ENCODE measurements at regions not wholly inside any gene's neighbourhood (a gene's known extent, or its start where the extent isn't known, plus 50 kb on each side); places are given as distances from the start of the nearest gene placed in this dataset.
A peak's percentile ranks its signal among the peaks of the same experiment; 100 is the strongest.

DNA sequence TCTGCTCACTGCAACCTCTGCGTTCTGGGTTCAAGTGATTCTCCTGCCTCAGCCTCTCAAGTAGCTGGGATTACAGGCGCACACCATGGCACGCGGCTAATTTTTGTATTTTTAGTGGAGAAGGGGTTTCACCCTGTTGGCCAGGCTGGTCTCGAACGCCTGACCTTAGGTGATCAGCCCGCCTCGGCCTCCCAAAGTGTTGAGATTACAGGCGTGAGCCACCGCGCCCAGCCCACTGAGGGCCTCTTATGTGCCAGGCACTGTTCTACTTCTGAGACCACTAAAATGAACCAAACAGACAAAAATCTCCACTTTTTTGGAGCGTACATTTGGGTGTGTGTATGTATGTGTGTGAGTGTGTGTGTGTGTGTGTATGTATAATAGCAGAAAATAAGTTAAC is 117.2 kb upstream of the H2AZ1 start:
- ATAC-seq = no peak

DNA sequence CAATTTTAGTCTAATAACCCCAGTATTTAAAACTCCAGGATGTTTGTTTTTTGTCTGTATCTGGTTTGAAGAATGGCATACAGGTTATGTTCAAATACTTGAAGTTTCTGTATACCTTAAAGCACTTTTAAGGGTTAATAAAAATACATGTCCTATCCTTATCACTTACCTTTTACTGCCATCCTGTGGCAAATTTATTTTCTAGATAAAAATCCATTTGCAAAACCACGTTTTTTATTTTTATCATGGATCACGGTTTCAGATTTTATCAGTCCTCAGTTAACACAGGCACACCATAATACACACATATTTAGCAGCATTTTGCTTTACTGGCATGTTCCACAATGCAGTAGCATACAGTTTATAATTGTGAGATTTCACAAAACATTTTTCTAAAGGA is 113.3 kb upstream of the H2AZ1 start:
- DNase-seq (ENCODE audit: low spot score in 2 of 2) (no peak), ATAC-seq (no peak)
- Mint-ChIP-seq H3K9me3 (no peaks in the 10 kb centered on the region), H3K27ac (no peak overlapping the region), H3K36me3 (no peaks in the 10 kb centered on the region)

More for the DNA sequence above, 117.2 kb upstream of the H2AZ1 start:
- Mint-ChIP-seq H3K9me3 (no peaks in the 10 kb centered on the region), H3K27ac (no peak overlapping the region), H3K36me3 (no peaks in the 10 kb centered on the region)
- no peak for DNase-seq (ENCODE audit: low spot score in 2 of 2)

DNA sequence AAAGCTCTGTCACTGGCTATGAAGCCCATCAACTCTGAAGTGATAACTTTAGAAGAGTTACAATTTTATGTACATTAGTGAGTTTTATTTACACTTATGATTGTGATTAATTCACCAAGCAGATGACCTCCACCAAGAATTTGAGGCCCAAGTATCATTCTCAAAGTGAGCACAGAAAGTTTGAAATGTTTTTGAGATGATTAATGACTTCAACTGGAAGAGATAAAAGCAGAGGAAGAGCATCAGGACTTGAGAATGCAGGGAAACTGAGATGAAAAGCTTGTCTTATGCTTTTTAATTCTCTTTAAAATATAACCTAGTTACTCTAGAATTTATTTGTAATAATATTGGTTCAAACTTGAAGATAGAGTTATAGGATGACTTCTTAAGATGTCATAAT is 112.8 kb upstream of the H2AZ1 start:
- no peak for DNase-seq (ENCODE audit: low spot score in 2 of 2)
- Mint-ChIP-seq H3K9me3 (no peaks in the 10 kb centered on the region), H3K27ac (no peak overlapping the region), H3K36me3 (no peaks in the 10 kb centered on the region)
- ATAC-seq = no peak

DNA sequence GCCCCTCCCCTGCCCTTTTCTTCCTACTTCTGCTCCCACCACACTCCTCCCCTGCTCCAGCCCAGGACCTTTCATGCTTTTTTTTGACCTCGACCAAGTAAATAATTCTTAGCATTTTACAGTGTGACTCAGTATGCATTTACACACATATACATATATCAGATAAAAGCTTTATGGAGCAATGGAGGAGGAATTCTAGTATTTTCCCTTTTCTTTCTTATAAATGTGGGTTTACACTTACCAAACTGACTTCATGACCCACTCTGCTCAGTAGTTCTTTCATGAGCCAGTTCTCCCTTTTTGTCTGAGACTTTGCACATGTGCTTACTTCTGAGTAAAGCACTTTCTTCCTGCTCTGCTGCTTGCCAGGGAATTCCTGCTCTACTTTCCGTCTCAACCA is 111.8 kb upstream of the H2AZ1 start:
- ATAC-seq = no peak
- no peaks in the 10 kb centered on the region for H3K36me3 Mint-ChIP-seq
- no peak overlapping the region for H3K27ac Mint-ChIP-seq
- no peak for DNase-seq (ENCODE audit: low spot score in 2 of 2)
- H3K9me3 Mint-ChIP-seq = no peaks in the 10 kb centered on the region

DNA sequence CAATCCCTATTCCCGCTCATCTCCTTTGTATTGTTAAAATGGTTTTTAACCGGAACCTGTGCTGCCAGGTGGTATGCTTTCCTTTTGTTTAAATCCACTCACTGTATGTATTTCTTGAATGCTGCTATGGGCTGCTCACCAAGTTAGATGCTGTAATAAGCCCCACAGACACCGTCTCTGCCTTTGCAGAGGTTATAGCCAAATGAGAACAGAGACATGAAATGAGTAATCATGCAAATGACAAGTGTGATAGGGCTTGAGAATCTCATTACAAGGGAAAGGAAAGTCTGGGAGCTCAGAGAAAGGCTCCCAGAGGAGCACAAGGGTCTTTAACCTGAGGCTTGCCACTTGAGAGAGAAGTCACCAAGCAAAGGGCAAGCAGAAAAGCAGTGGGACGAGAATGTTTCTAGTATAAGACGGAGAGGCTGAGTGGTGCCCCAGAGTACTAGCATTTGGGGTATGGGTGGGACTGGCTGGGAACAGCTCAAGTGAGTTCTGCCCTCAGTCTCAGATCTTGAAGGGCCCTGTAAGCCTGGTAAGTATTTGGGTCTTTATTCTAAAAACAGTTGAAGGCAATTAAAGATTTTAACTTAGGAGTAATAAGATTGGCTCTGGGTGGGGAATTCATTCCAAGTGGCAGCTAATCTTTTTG is 110.8 kb upstream of the H2AZ1 start:
- H3K36me3 Mint-ChIP-seq = no peaks in the 10 kb centered on the region
- DNase-seq (ENCODE audit: low spot score in 2 of 2) = no peak
- no peak overlapping the region for H3K27ac Mint-ChIP-seq
- ATAC-seq = peak in 1 of 2 donors; percentile 49
- no peaks in the 10 kb centered on the region for H3K9me3 Mint-ChIP-seq

DNA sequence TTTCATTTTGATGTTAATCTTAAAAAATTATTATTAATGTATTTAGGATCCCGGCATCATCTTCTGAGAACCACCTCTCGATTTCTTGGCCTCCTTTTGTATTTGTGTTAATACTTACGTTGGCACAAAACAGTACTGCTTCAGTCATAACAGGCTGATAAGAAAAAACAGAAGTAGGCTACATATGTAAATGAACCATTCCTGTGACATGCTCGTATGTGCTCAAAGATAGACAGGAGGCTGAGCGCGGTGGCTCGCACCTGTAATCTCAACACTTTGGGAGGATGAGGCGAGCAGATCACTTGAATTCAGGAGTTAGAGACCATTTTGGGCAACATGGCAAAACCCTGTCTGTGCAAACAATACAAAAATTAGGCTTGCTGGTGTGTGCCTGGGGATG is 109.4 kb upstream of the H2AZ1 start:
- H3K36me3 Mint-ChIP-seq = no peaks in the 10 kb centered on the region
- H3K27ac Mint-ChIP-seq = no peak overlapping the region
- no peak for DNase-seq (ENCODE audit: low spot score in 2 of 2)
- H3K9me3 Mint-ChIP-seq = no peaks in the 10 kb centered on the region
- ATAC-seq = no peak

DNA sequence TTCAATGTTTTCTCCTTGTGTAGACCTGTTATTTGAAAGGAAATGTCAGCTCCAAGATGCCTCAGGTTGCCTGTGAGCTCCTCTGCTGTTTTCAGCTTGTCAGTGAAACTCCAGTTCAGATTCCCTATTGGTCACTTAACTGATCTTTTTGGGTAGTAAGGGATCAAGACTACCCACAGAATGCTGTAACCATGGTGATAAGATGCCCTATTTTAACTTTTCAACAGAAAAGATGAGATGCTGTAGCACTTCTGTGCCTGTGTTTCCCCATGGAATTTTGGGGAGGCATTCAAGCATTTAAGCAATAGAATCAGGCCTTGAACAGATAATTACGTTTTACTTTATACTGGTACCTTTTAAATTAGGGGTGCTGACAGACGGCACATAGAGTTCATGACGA is 106.6 kb upstream of the H2AZ1 start:
- no peak for ATAC-seq
- H3K9me3 Mint-ChIP-seq = no peaks in the 10 kb centered on the region
- no peak overlapping the region for H3K27ac Mint-ChIP-seq
- DNase-seq (ENCODE audit: low spot score in 2 of 2) = no peak
- no peaks in the 10 kb centered on the region for H3K36me3 Mint-ChIP-seq

DNA sequence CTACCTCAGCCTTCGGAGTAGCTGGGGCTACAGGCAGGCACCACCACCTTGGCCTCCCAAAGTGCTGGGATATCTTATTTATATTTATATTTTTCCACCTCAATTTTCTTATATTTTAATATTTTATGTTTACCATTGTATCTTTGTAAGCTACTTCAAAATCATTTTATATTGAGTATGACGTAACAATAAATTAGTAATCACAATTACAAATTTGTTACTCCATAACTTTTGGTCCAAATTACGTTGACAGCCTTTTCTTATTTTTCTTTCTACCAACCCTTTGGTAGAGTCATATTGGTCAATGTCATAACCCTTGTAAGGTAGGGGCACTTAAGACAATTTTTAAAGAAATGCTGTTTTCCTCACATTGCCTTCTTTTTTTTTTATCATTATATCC is 104.0 kb upstream of the H2AZ1 start:
- no peak for ATAC-seq
- Mint-ChIP-seq H3K9me3 (peaks cover 0 to 4% of the 10 kb centered on the region in 2 donors), H3K27ac (no peak overlapping the region), H3K36me3 (peaks cover 0 to 6% of the 10 kb centered on the region in 2 donors)
- no peak for DNase-seq (ENCODE audit: low spot score in 2 of 2)

DNA sequence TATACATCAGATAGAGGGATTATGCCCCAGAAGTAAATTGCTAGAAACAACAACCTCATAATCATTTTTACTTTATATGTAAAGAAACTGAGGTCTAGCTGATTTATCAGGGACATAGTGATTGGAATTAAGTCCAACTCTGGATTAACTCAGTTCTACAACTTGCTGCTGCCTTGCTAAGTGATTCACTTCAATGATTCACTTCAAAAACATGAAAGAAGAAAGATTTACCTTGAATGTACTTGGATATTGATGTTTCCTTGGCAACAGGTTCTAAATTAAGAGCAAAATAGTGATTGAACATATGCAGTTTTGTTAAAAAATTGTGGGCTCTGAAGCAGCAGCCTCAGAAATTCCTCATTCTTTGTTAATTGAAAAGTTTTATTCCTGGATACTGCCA is 99.8 kb upstream of the H2AZ1 start:
- DNase-seq (ENCODE audit: low spot score in 2 of 2) (no peak), ATAC-seq (no peak)
- H3K36me3 Mint-ChIP-seq = peaks cover 0 to 6% of the 10 kb centered on the region in 2 donors
- H3K27ac Mint-ChIP-seq = no peak overlapping the region
- H3K9me3 Mint-ChIP-seq = peaks cover 0 to 4% of the 10 kb centered on the region in 2 donors

DNA sequence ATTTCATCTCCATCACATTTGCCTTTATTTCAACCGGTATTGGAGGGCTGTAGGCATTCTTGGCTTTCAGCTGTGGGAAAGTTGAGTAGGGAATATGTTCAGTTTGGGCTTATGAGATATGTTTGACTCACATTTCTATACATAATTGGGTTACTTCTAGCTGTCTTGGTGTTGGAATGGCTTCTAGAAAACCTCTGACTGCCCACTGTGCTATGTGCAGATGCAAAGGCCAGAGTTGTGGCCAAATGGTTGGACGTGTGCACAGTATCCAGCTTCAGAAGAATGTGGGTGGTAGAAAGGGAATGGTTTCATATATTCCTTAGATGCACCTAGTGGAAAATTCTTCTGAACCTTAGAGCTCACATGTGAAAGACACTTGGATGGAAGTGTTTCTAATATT is 92.6 kb upstream of the H2AZ1 start:
- Mint-ChIP-seq H3K36me3 (no peaks in the 10 kb centered on the region), H3K9me3 (no peaks in the 10 kb centered on the region), H3K27ac (no peak overlapping the region)
- no peak for DNase-seq (ENCODE audit: low spot score in 2 of 2)
- no peak for ATAC-seq

DNA sequence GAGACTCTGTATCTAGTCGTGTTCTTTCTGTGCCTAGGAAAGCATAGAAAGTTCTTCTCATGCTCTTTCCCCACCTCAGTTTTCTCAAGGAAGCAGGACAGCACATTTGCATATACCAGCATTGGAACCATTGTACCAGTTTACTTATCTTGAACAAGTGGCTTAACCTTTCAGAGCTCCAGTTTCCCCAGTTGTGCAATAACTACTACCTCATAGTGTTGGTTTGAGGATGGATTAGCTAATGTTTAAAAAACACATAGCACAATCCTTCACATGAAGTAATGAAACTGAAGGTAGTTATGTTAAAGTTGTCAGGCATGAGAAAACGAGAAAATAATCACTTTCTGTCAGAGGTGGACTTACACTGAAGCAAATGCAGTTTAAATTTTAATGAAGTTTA is 92.2 kb upstream of the H2AZ1 start:
- no peak for ATAC-seq
- no peaks in the 10 kb centered on the region for H3K9me3 Mint-ChIP-seq
- no peaks in the 10 kb centered on the region for H3K36me3 Mint-ChIP-seq
- DNase-seq (ENCODE audit: low spot score in 2 of 2) = no peak
- no peak overlapping the region for H3K27ac Mint-ChIP-seq

DNA sequence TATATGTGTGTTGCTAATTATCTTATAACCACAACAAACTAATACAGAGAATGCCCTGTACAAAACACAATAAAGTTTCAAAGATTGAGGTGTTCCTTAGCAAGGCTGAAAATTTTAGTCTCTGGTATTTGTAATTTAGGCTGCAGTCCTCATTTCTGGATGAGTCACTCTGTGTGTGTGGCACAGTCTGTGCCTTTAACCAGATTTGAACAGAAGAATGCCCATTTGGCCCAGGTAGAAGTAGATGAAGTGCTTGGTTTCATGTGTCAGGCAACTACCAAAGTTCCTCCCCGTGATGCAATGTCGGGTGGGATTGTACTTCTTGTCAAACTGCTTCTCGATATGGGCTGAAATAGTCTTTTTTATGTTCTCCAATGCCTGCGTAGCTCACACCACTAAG is 91.6 kb upstream of the H2AZ1 start:
- H3K27ac Mint-ChIP-seq = no peak overlapping the region
- DNase-seq (ENCODE audit: low spot score in 2 of 2) (no peak), ATAC-seq (no peak)
- peaks cover 0 to 5% of the 10 kb centered on the region in 2 donors for H3K9me3 Mint-ChIP-seq
- H3K36me3 Mint-ChIP-seq = peaks cover 0 to 3% of the 10 kb centered on the region in 2 donors

DNA sequence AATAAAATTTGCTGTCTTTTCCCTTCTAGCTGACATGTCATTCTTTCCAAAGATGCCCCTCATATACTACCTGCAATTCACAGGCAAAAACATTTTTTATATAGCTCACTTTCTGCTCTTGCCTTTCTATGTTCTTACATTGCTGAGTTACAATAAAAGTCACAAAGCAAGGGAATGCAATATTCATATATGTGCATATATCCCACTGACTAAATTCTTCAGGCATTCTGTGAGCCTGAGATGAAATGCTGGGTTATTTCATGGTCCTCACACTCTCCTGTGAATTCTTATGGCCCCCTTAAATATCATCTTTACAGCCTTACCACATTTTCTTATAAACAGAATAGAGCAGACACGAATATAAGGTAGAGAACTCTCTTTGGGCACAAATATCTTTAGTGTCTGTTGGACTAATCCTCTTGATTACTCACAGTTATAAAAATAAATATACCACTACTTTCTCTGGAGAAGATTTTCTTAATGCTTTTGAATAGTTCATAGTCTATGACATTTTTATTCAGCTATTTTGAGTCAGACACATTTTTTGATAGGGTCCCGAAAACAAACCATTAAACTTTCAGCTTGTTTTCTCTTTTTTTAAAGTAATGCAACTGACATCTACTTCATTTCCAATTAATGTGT is 84.1 kb upstream of the H2AZ1 start:
- H3K9me3 Mint-ChIP-seq = peaks cover 4 to 23% of the 10 kb centered on the region in 2 donors

DNA sequence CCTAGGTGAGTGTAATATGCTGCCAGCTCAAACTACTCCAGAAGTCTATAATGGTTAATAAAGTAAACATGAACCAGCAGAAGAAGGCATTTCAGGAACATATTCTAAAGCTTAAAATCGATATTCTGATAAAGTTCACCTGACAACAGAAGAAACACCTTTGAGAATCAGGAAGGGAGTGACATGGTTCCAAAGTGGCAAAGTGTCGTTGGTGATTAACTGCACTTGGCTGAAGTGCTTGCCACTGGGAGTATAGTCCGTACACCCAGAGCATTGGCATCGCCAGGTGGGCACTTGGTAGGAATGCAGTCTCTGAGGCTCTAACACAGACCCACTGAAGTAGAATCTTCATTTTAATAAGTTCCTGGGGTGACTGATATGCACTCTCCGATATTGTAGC is 76.0 kb upstream of the H2AZ1 start:
- no peak overlapping the region for H3K27ac Mint-ChIP-seq
- no peaks in the 10 kb centered on the region for H3K36me3 Mint-ChIP-seq
- DNase-seq (ENCODE audit: low spot score in 2 of 2) (no peak), ATAC-seq (no peak)
- H3K9me3 Mint-ChIP-seq = peaks cover 0 to 3% of the 10 kb centered on the region in 2 donors

More for the DNA sequence above, 84.1 kb upstream of the H2AZ1 start:
- Mint-ChIP-seq H3K27ac (no peak overlapping the region), H3K36me3 (peaks cover 0 to 21% of the 10 kb centered on the region in 2 donors)
- no peak for DNase-seq (ENCODE audit: low spot score in 2 of 2)
- no peak for ATAC-seq

DNA sequence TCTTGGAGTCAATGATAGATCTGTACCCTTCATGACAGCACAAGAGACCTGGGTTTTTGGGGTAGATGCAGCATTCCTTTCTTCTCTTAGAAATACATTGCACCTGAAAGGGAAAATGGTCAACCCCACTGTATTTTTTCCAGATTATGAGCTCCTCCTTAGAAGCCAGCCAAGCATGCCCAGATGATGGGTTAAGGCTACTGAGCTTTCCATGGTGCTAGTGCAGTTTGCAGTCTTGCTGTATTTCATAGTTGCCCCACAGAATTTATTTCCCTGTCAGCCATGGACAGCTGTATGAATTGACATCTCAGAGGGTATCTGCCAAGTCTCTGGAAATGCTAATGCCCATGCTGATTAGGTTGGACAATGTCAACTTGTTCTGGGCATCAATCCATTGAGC is 73.7 kb upstream of the H2AZ1 start:
- Mint-ChIP-seq H3K9me3 (peaks cover 0 to 3% of the 10 kb centered on the region in 2 donors), H3K27ac (no peak overlapping the region), H3K36me3 (no peaks in the 10 kb centered on the region)
- ATAC-seq (no peak), DNase-seq (ENCODE audit: low spot score in 2 of 2) (no peak)

DNA sequence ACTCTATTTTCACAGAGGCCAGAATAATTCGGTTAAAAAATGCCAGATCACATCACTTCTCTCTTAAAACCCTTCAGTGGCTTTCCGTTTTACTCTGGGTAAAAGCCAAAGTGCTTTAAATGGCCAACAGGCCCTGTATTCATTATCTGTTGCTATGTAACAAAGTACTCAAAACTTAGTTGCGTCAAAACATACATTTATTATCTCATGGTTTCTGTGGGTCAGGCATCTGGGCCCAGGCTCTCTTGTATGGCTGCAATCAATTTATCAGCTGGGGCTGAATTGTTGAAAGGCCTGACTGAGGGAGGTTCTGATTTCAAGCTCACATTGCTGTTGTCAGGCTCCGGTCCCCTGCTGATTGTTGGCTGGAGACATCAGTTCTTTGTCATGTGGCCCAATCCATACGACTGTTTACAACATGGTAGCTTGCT is 72.7 kb upstream of the H2AZ1 start:
- H3K27ac Mint-ChIP-seq = no peak overlapping the region
- no peak for DNase-seq (ENCODE audit: low spot score in 2 of 2)
- H3K36me3 Mint-ChIP-seq = no peaks in the 10 kb centered on the region
- peaks cover 0 to 3% of the 10 kb centered on the region in 2 donors for H3K9me3 Mint-ChIP-seq
- no peak for ATAC-seq

DNA sequence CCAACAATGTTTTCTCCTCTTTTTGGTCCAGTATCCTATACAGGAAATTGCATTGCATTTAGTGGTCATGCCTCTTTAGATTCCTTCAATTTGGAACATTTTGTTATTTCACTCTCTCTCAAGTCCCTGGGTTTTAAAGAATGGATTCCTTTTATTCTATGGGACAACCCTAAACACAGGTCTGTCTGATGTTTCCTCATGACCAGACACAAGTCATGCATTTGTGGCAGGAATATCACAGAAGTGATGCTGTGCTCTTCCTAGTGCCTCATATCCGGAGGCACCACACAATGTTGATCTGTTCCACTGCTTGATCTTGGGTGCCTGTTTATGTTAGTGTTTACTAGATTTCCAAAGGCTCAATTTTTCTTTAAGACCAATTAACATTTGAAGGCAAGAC is 69.7 kb upstream of the H2AZ1 start:
- Mint-ChIP-seq H3K9me3 (peaks cover 0 to 3% of the 10 kb centered on the region in 2 donors), H3K27ac (no peak overlapping the region), H3K36me3 (no peaks in the 10 kb centered on the region)
- ATAC-seq (no peak), DNase-seq (ENCODE audit: low spot score in 2 of 2) (no peak)

DNA sequence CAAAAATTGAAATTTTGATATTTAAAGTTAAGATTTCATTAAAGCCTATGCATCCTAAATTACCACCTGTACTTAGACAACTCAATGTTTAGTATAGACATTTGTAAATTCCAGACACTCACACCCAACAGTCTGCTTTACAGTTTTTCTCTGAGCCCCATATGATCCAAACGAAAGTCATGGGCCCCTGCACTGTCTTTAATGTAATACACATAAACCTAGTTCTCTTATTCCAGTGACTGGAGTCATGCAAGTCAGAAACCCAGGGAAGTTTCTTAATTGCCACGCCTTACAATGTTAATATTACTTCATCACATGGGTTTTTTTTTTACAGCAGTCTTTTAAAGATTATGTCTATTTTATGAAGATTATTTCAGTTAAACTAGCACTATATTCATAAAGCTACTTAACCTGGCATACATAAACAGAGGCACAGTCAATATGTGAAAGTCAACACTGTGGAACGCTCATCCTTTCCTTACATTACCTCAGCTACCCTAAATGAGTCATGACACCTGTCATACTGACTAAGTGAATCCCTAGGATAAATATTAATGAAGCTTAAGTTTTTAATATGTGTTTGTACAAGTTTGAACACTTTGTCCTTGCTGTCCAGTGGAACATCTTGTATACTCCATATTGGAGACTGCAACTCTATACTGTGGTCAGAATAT is 67.7 kb upstream of the H2AZ1 start:
- no peak for DNase-seq (ENCODE audit: low spot score in 2 of 2)
- peak; percentile 63 to 100 for ATAC-seq
- peak overlapping the region in 1 of 2 donors; percentile 33 for H3K27ac Mint-ChIP-seq

More for the DNA sequence above, 67.7 kb upstream of the H2AZ1 start:
- Mint-ChIP-seq H3K36me3 (no peaks in the 10 kb centered on the region), H3K9me3 (peaks cover 0 to 3% of the 10 kb centered on the region in 2 donors)

Measured in activated naive CD4-positive, alpha-beta T cell treated with anti-CD3 and anti-CD28 coated beads, Interleukin-2, amount 50 U/mL, for 72 hours (primary cell).